Anterior cingulate cortex (tissue), 58 donors: ENCODE measurements at regions not wholly inside any gene's neighbourhood (a gene's known extent, or its start where the extent isn't known, plus 50 kb on each side); places are given as distances from the start of the nearest gene placed in this dataset.
A peak's percentile ranks its signal among the peaks of the same experiment; 100 is the strongest.
"Not testable (repeated sequence)": the region's sequence is repeated elsewhere in the genome, so short reads cannot be mapped to it uniquely, and the experiment has no call there.

Experiments used
- DNase-seq, 58 donors: peaks; one replicate each; lab custom pipeline; 2025; lab: John Stamatoyannopoulos, UW

- DNase-seq = no peak
Measured at GRCh38 chr5:75951716-75952115, 131.5 kb upstream of the SV2C start.

- peak in 32 of 58 donors; percentile 0 to 65 (median 12) for DNase-seq
Measured at GRCh38 chr5:75951158-75951557, 132.0 kb upstream of the SV2C start.

- DNase-seq = no peak
Measured at GRCh38 chr5:75948438-75948837, 134.7 kb upstream of the SV2C start.

- DNase-seq = no peak
Measured at GRCh38 chr5:75940418-75940817, 142.8 kb upstream of the SV2C start.

GRCh38 chr5:75935572-75935971, 147.6 kb upstream of the SV2C start:
- DNase-seq = no peak

GRCh38 chr5:75933489-75933888, 149.7 kb upstream of the SV2C start:
- no peak for DNase-seq

- no peak for DNase-seq
Measured at GRCh38 chr5:75931175-75931574, 152.0 kb upstream of the SV2C start.

- no peak for DNase-seq
Measured at GRCh38 chr5:75928992-75929391, 154.2 kb upstream of the SV2C start.

- no peak for DNase-seq
Measured at GRCh38 chr5:75922480-75922879, 160.7 kb upstream of the SV2C start.

GRCh38 chr5:75921011-75921410, 162.2 kb upstream of the SV2C start:
- no peak for DNase-seq

GRCh38 chr5:75916144-75916543, 167.0 kb upstream of the SV2C start:
- DNase-seq = no peak

- DNase-seq = no peak
Measured at GRCh38 chr5:75909223-75909622, 174.0 kb upstream of the SV2C start.

GRCh38 chr5:75907651-75908050, 175.5 kb upstream of the SV2C start:
- DNase-seq = no peak

- DNase-seq = no peak
Measured at GRCh38 chr5:75894482-75894881, 177.2 kb upstream of the POC5 start.

GRCh38 chr5:75891736-75892135, 174.5 kb upstream of the POC5 start:
- DNase-seq = no peak

GRCh38 chr5:75891020-75891419, 173.8 kb upstream of the POC5 start:
- DNase-seq = no peak

GRCh38 chr5:75890546-75890945, 173.3 kb upstream of the POC5 start:
- no peak for DNase-seq

GRCh38 chr5:75886706-75887105, 169.5 kb upstream of the POC5 start:
- DNase-seq = no peak

GRCh38 chr5:75885849-75886596, 168.8 kb upstream of the POC5 start:
- DNase-seq = peak in 4 of 58 donors; percentile 1 to 7 (median 3)

- DNase-seq = no peak
Measured at GRCh38 chr5:75885321-75885720, 168.1 kb upstream of the POC5 start.

- DNase-seq = no peak
Measured at GRCh38 chr5:75869891-75870290, 152.7 kb upstream of the POC5 start.

- no peak for DNase-seq
Measured at GRCh38 chr5:75862872-75863271, 145.6 kb upstream of the POC5 start.

- DNase-seq = not testable (repeated sequence)
Measured at GRCh38 chr5:75859621-75860020, 142.4 kb upstream of the POC5 start.
